HG03378 (cell line): ENCODE measurements at regions not wholly inside any gene's neighbourhood (a gene's known extent, or its start where the extent isn't known, plus 50 kb on each side); places are given as distances from the start of the nearest gene placed in this dataset.
A peak's percentile ranks its signal among the peaks of the same experiment; 100 is the strongest.
"Not testable (repeated sequence)": the region's sequence is repeated elsewhere in the genome, so short reads cannot be mapped to it uniquely, and the experiment has no call there.

ENCODE experiments used
- ATAC-seq: cut with Tn5 transposase; IDR thresholded peaks from one replicate; pipeline ENCODE4 v1.9.1; 2021; ENCODE audit warnings: mild to moderate bottlenecking, moderate library complexity; ENCODE audit not compliant: unreplicated experiment

GRCh38 chr21:5103880-5104561 is 5417.4 kb upstream of the TPTE start:
- not testable (repeated sequence) for ATAC-seq

GRCh38 chr21:5104562-5104928 is 5416.8 kb upstream of the TPTE start:
- ATAC-seq, result not testable (repeated sequence)

GRCh38 chr21:5105939-5106708 is 5415.3 kb upstream of the TPTE start:
- not testable (repeated sequence) for ATAC-seq

- not testable (repeated sequence) for ATAC-seq
Measured at GRCh38 chr21:5106767-5107464, 5414.5 kb upstream of the TPTE start.

- ATAC-seq, result not testable (repeated sequence)
Measured at GRCh38 chr21:5107637-5108036, 5413.7 kb upstream of the TPTE start.

GRCh38 chr21:5108048-5108775 is 5413.2 kb upstream of the TPTE start:
- ATAC-seq, result not testable (repeated sequence)

GRCh38 chr21:5111197-5111596 is 5410.2 kb upstream of the TPTE start:
- not testable (repeated sequence) for ATAC-seq

- ATAC-seq, result not testable (repeated sequence)
Measured at GRCh38 chr21:5113092-5113491, 5408.3 kb upstream of the TPTE start.

GRCh38 chr21:5114468-5114867 is 5406.9 kb upstream of the TPTE start:
- ATAC-seq, result not testable (repeated sequence)

GRCh38 chr21:5114893-5115645 is 5406.3 kb upstream of the TPTE start:
- not testable (repeated sequence) for ATAC-seq

- not testable (repeated sequence) for ATAC-seq
Measured at GRCh38 chr21:5115646-5116343, 5405.6 kb upstream of the TPTE start.

GRCh38 chr21:5116344-5117123 is 5404.8 kb upstream of the TPTE start:
- ATAC-seq, result not testable (repeated sequence)

- not testable (repeated sequence) for ATAC-seq
Measured at GRCh38 chr21:5117135-5117534, 5404.2 kb upstream of the TPTE start.

GRCh38 chr21:5117666-5118295 is 5403.6 kb upstream of the TPTE start:
- ATAC-seq, result not testable (repeated sequence)

- ATAC-seq, result peak; percentile 38
Measured at GRCh38 chr21:5118296-5118679, 5403.1 kb upstream of the TPTE start.

GRCh38 chr21:5119179-5119578 is 5402.2 kb upstream of the TPTE start:
- not testable (repeated sequence) for ATAC-seq

GRCh38 chr21:5121399-5121798 is 5400.0 kb upstream of the TPTE start:
- ATAC-seq, result not testable (repeated sequence)

- ATAC-seq, result not testable (repeated sequence)
Measured at GRCh38 chr21:5121849-5122248, 5399.5 kb upstream of the TPTE start.
